Right hindlimb (tissue), 1 donor: ENCODE measurements at regions not wholly inside any gene's neighbourhood (a gene's known extent, or its start where the extent isn't known, plus 50 kb on each side); places are given as distances from the start of the nearest gene placed in this dataset.

Experiments used
- DNase-seq: peaks from one replicate; pipeline ENCODE4 v3.0.0-alpha.2; 2018

DNA sequence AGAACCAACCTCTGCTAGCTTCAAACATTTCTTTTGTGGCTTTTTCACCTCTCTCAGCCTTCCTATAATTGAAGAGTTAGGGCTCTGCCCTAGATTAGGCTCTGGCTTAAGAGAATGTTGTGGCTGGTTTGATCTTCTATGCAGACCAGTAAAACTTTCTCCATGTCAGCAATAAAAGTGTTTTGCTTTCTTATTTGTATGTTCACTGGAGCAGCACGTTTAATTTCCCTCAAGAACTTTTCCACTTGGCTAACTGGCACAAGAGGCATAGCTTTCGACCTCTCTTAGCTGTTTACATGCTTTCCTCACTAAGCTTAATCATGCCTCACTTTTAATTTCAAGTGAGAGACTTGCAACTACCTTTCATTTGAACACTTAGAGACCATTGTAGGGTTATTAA lies 964.7 kb downstream of the ROBO2 start:
- DNase-seq, result no peak

DNA sequence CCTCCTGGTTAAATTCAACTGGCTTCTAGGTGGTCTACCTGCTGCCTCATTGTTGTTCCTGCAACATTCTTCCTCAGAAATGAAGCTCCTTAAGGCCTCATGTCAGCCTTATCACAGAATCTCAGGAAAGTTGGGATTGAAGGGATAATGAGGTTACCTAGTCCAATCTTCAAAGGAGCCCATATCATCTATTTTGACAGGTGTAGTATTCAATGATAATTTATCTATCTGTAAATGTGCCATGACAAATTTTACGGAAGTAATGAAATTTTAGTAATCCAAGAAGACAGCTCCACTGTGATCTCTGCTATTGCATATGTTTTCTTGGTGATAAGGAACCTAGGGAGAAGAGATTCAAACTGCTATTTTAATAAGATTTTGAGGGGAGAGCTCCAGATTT lies 973.8 kb downstream of the ROBO2 start:
- DNase-seq, result no peak

DNA sequence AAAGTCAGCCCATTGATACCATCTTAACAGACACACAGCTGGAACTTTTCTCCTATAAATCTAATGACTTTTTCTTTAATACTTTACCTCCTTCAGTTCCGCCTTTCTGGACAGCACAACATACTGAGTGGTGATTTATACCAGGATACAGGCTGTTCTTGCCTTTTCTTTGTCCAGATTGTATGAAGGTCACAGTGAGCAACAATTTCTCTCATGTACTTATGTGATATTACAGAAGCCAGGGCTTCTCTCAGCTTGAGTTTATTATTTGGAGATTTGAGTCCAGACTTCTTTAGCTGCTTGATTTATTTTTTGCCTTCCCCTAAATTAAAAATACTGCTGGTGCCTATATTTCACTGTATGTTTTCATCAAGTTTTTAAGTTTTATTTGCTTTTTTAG lies 976.0 kb downstream of the ROBO2 start:
- no peak for DNase-seq

DNA sequence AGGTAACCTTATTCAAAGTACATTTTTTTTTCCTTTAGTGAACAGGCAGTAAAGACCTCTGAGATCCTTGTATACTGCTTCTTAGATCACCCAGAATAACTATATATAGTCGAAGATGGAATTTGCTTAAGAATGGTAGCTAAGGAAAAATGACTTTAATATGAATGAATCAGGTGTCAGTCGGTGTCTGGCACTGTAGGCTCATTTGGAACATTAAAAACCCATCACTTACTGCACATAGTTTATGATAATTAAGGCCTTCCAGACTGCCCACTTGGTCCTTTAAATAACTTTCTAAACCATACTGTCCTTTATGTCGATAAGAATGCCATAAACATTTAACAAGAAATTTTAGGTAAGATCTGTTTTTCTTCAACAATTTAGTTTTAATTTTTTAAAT lies 981.8 kb downstream of the ROBO2 start:
- no peak for DNase-seq

DNA sequence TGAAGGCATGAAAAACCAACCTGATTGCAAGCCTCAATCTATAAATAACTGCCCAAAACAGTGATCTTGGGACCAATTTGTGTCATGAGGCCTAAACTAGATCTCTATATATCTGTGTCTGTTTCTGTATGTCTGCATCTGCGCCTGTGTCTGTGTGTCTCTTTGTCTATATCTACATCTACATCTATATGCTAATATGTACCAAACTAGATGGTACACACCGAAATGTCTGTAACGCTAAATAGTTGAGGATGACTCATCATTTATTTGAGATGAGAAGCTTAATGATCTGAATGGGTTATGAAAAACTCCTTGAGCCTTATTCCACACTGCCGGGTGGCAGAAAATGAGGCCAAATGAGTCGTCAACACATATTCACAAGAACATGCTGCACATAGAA lies 982.3 kb downstream of the ROBO2 start:
- DNase-seq, result no peak

DNA sequence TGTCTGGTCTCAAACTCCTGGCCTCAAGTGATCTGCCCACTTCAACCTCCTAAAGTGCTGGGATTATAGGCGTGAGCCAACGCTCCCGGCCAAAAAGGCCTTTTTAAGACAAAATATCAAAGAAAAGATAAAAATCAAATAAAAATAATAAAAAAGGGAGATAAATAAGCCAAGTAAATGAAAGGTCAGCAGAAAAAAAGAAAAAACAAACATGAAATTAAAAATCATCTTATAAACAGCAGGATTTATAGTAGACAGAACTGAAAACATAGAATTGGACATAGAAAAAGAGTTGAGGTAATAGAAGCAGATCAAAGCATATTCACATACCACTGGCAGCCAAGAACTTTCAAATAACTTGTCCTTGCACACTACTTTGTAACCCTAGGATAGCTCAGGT lies 983.4 kb downstream of the ROBO2 start:
- DNase-seq, result no peak

DNA sequence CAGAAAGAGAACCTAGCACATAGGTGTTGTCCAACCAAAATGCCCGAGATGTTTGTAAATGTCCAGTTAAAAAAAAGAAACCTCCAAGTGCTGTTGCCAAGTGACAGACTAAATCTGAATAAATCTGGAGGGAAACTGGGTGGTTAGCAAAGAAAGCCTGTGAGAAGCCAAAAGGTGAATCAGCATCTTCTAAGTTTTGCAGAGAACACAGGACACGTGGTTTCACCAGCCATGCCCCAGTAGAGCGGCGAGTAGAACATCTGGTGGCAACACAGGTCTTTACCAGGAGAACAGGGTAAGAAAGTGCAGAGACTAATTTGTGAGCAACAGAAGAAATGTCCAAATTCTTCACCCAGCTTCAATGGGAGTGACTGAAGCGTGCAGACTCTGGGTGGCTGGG lies 986.0 kb downstream of the ROBO2 start:
- DNase-seq, result no peak

DNA sequence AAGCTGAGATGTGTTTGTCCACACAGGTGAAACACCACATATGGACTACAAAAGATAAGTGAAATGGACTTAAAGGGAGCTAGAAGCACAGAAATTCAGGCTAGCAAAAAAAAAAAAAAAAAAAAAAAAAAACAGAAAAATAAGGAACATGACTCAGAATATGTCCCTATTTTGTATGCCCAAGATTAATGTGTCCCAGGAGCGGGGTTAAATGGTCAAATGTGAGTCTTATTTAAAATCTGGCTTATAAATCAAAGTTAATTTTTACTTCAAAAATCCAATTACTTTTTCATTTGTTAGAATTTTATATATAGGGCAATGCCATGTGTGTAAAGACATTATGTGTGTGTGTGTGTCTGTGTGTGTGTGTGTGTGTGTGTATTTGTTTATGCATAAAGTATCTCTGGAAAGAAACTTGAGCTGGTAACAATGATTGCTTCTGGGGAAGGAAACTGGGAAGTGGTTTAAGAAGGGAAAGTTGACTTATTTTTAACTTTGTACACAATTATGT lies 986.5 kb downstream of the ROBO2 start:
- DNase-seq, result no peak

DNA sequence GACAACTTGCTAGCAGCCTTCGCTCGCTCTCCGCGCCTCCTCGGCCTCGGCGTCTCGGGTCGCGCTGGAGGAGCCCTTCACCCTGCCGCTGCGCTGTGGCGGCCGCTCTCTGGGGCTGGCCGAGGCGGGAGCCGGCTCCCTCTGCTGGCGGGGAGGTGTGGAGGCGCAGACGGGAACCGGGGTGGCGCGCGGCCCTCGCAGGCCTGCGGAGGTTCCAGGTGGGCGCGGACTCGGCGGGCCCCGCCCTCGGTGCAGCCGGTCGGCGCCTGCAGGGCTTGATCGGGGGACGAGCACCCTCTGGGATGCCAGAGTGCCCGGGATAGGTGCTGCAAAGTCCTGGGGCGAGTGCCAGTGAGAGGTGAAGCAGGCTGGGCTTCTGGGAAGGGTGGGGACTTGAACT lies 989.9 kb downstream of the ROBO2 start:
- DNase-seq, result no peak

DNA sequence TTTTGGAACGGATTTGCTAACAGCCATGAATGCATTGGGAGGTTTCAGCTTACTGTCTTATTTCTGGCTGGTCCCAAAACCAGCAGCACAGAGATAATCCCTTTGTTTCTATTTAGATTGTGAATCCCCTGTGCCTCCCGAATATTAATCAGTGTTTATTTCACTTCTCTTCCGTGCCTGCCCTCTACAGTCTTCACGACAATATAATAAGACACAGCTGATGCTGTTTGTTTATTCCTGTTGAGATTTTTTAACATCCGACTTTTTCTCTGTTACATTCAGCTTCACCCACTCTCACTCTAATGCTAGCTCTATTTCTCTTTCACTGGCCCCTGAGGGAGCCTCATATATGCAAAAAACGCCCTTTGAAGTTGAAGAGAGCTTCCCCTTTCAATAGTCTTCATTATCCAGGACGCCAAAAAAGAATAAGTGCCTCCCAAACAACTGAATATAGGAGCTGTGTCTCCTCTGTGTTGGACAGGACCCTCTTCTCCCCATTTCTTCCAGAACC lies 995.3 kb downstream of the ROBO2 start:
- DNase-seq, result peak; percentile 19

DNA sequence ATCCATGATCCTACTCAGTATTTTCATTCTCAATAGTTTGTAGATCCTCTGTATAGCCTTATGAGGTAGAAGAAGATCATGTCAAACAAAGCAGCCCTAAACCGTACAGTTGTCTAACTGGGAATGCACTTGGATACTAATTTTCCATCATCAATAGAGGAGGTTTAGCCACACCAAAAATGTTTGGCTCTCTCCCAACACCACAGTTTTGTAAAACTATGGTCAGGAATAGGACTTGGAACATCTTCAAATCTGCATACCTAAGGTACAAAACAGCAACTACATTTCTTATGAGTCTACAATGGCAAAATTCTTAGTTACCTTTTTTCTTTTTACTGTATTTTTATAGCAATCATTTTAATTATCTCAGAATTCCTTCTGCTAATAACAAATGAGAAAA lies 1001.6 kb downstream of the ROBO2 start:
- DNase-seq, result no peak

DNA sequence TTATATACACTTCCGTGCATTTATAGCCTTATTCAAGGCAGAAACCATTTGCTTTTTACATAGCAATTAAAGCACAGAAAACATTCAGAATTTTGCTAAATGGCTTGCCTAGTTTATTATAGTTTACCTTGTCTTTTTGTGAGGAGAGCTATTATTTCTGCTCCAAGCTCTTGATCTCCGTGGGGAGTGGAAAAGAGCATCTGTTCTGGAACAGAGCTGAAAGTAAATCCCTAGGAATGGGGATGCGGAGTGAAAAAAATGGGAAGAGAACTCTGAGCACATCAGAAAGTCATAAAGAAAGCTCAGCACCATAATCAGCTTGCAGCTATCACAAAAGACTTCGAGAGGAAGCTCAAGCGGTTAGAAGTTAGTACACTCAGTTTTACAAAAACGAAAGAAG lies 1006.7 kb downstream of the ROBO2 start:
- DNase-seq, result no peak

DNA sequence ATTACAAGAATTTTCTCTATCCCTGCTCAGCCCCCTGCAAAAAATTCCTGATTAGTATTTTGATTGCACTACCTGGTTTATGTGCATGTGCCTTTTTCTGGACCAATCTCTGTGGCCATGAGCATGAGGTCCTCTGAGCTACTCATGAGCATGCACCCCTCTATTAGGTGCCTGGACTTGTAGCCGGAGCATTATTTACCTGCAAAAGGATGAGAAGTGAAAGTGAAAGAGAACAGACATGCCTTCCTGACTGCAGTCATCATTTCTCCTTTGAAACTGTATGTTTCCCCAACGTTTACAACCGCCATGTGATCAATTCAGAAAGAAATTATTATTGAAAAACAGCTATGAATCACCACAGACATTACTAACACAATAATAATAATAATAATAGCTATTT lies 1008.8 kb downstream of the ROBO2 start:
- DNase-seq, result no peak

DNA sequence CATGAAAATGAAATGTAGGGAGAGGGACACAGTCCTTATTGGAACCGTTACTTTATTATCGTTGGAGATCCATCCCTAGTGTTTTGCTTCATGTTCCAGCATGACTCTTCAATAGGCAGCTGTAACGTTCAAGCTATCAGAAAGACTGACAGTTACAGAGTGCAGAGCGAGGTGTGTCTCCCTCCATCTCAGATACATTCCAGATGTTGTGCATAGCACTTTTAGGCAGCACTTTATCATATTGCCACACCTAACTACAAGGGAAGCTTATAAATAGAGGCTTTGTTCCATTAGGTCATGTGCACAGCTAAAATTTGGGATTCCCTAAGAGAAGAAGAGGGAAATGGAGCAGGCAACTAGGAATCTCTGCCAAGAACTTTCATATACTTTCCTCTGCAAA lies 1009.6 kb downstream of the ROBO2 start:
- DNase-seq, result no peak

DNA sequence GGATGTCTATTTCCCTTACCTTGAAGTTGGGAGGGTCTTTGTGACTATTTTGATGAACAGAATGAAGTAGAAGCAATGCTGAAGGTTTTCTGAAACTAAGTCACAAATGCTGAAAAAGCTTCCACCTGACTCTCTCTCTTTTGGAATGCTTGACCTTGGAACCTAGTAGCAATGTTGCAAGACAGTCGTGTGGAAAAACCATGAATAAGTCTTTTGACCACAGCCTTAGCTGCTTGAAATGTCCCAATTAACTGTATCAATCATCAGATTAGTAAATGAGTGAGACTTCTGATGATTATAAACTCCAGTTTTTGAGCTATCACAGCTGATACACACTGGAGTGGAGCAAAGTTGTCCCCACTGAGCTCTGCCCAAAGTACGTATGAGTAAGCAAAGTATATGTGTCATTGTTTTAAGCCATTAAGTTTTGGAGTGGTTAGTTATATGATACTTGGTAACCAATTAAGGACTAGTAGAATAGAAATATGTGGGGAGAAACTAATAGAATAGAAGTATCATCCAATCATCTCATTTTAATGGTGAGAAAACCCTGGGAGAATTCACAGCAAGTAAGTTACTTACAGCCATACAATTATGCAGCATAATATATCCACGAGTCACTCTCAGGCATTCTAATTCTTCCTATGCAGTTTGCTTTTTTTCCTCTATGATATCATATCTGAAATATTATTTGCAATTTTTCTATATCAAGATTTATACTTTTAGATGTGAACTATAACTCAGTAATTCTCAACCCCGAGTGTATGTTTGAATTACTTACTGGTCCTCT lies 1010.6 kb downstream of the ROBO2 start:
- DNase-seq, result no peak

DNA sequence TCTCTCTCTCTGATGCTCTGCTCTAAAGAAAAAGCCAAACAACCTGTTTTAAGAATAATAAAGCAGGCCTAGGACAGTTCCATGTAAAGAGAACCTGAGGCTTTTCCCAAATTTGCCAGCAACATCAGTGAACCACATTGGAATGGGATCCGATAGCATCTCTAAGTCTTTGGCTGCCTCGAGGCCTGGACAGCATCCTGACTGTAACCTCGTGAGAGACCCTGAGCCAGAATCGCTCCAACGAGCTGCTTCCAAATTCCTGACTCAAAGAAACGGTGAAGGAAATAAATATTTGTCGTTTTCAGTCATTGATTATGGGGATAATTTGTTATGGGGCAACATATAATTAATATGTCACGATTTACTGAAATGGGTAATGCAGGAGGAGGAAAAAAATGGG lies 1012.8 kb downstream of the ROBO2 start:
- DNase-seq, result peak; percentile 30

DNA sequence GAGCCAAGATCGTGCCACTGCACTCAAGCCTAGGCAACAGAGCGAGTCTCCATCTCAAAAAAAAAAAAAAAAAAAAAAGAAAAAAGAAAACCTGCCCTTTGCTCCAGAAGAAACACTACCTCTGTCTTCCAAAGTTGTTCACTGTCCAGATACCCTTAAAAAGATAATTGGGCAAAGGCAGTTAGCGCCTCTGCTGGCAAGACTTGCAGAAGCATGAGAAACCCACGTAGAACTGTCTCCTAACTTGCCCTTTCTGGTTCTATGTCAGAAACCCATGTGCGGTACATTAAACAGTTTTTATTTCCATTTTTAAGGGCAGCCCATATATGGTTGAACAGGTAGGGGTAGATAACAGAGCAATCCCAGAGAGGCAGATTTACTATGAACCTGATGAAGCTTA lies 1026.4 kb downstream of the ROBO2 start:
- no peak for DNase-seq

DNA sequence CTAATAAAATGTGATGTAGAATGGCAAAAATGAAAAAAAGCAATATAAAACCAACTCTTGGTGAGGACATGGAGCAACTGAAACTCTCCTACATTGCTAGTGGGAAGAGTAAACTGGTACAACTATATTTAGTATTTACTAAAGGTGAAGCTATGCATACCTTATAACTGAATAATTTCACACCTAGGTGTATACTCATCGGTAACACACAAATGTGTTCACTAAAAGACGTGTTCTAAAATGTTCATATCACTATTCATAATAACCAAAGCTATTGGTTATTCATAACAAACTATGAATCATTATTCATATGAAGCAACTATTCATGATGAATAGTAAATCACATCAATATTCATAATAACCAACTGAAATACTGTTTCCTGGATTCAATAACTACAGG lies 1030.3 kb downstream of the ROBO2 start:
- DNase-seq, result no peak

DNA sequence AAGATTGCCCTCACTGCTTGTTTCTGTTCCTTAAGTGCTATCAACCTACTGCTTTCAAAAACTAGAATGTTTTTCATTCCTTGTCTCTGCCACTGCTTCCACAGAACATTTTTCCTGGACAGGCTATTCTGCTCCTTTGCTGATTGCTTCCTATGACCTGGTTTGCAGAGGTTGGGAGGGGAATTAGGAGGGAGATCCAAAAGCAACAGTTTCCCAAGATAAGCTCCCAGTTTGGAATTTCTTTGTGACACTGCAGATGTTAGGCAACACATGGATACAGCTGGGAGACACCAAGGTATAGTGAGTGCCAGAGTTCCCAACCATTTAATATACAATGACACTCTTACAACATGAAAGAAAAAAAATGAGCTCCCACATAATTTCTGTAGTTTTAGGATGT lies 1036.5 kb downstream of the ROBO2 start:
- DNase-seq, result no peak

DNA sequence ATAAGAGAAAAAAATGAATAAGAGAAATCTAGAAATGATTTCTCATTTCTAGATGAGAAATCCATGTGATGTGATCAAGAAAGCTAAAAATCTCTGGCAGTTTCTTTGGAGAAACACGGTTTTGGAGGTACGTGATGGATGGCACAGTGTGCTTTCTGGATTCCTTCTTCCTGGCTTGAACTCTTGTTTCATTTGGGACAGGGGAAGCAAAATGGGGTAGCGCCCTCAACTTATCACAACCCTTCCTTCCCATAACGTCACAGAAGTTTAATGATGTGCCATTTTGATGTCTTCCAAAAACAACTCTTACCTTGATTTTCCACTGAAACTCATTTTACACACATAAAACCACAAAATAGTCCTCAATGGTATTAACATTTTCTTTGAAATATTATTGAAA lies 1037.3 kb downstream of the ROBO2 start:
- no peak for DNase-seq

DNA sequence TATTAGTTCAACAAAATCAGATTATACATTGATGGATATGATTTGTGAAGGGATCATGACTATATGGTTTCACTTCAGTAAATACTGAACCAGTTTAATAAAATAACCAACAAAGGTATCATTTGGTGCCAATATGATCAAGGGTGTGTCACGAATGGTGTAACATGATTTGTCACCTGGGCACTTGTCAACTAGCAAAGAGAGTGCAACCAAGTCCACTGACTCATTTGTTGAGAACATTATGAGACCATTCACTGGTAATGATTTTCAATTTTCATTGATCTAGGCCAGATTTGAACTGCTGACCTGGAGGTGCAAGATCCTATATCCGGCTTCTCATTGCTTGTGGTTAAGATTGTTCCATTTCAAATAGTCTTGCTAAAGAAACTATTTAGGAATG lies 1037.9 kb downstream of the ROBO2 start:
- no peak for DNase-seq

DNA sequence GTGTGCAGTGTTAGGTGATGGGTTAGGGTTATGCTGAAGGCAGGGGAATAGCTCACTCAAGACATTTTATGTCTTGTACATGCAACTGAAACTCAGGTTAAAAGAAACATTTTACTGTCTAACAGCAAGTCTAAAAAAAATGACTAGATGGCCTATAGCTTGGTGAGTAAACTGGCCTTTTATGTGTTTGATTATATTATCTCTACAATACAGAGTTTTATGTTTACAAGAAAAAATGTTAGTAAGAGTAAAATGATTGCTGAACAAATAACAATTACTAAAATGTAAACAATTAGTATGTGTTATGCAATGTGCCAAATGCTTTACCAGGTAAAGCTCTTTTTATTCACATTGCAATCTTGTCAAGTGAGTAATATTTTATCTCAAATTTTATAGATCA lies 1039.6 kb downstream of the ROBO2 start:
- no peak for DNase-seq

DNA sequence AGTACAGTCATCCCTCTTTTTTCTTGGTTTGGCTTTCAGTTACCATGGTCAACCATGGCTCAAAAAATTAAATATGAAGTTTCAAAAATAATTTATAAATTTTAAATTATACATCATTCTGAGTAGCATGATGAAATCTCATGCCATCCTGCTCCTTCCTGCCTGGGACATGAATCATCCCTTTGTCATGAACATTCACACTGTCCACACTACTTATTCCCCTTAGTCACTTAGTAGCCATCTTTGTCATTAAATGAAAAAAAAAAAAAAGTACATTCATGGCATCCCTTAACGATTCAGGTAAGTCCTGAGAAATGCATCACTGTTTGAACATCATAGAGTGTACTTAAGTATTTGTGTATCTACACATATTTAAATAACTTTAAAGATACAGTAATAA lies 1046.3 kb downstream of the ROBO2 start:
- DNase-seq, result no peak

DNA sequence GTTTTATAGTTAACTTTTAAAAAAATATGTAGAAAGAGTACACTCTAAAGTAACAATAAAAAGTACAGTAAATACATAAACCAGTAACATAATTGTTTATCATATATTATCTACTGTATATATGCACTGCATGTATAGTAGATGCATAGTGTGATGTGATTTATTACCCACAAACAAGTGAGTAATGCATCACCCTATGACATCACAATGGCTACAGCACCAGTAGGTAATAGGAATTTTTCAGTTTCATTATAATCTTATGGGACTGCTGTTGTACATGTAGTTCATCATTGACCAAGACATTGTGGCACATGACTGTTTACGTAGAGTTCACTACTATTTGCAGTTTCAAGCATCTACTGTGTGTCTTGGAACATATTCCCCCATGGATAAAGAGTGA lies 1047.2 kb downstream of the ROBO2 start:
- DNase-seq, result no peak

DNA sequence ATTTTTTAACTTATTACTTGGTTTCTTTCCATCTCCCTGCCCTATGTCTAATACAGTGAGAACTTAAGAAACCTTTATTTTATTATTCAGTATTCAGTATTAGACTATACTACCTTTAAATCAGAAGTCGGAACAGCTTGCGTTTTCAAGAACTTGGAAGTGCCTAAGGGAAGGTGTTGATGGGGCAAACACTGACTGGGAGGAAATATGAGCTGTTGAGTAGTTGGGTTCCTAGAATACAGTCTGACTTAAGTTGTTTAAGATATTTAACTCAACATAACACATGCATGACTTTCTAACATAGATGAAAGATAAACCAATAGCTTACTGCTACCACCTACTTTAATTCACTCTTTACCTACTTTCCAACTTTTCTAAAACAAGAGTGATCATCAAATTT lies 1048.1 kb downstream of the ROBO2 start:
- no peak for DNase-seq
